ENCODE measurements at regions not wholly inside any gene's neighbourhood (a gene's known extent, or its start where the extent isn't known, plus 50 kb on each side); places are given as distances from the start of the nearest gene placed in this dataset.

GRCh38 chr20:22071841-22072240 is 366.4 kb downstream of the PAX1 start:
- no peak overlapping the region for H2AFZ ChIP-seq
- H3K9me3 ChIP-seq (ENCODE audit: control insufficient read depth, low read length) = no peaks in the 10 kb centered on the region
- TF ChIP-seq CTCF (IDR thresholded peaks at IDR 0.05) = no peak
- H3K27me3 ChIP-seq (ENCODE audit: control insufficient read depth, insufficient read depth, low read length) = no peaks in the 10 kb centered on the region
- no peak overlapping the region for H3K4me2 ChIP-seq (ENCODE audit: low read length)
- H3K4me3 ChIP-seq (ENCODE audit: low read depth, low read length) = no peak overlapping the region
- no peak overlapping the region for H3K27ac ChIP-seq
- H3K36me3 ChIP-seq (ENCODE audit: control insufficient read depth, insufficient read depth, low read length) = no peaks in the 10 kb centered on the region
- peaks cover 3% of the 10 kb centered on the region for H3K4me1 ChIP-seq
- H3K9ac ChIP-seq = no peak overlapping the region
- no peaks in the 10 kb centered on the region for H3K79me2 ChIP-seq

- peaks cover 7% of the 10 kb centered on the region for H3K4me1 ChIP-seq
- no peak overlapping the region for H3K4me3 ChIP-seq (ENCODE audit: low read depth, low read length)
- H3K36me3 ChIP-seq (ENCODE audit: control insufficient read depth, insufficient read depth, low read length) = no peaks in the 10 kb centered on the region
- TF ChIP-seq CTCF (IDR thresholded peaks at IDR 0.05) = no peak
- H3K27ac ChIP-seq = no peak overlapping the region
- no peaks in the 10 kb centered on the region for H3K79me2 ChIP-seq
- no peak overlapping the region for H2AFZ ChIP-seq
- no peaks in the 10 kb centered on the region for H3K27me3 ChIP-seq (ENCODE audit: control insufficient read depth, insufficient read depth, low read length)
- H3K9me3 ChIP-seq (ENCODE audit: control insufficient read depth, low read length) = no peaks in the 10 kb centered on the region
- no peak overlapping the region for H3K9ac ChIP-seq
- no peak overlapping the region for H3K4me2 ChIP-seq (ENCODE audit: low read length)
These were observed 365.2 kb downstream of the PAX1 start for GRCh38 chr20:22070610-22071058.

GRCh38 chr20:22063753-22064152 is 358.3 kb downstream of the PAX1 start:
- Histone ChIP-seq H3K36me3 (ENCODE audit: control insufficient read depth, insufficient read depth, low read length) (no peaks in the 10 kb centered on the region), H3K27ac (no peak overlapping the region), H3K27me3 (ENCODE audit: control insufficient read depth, insufficient read depth, low read length) (no peaks in the 10 kb centered on the region), H3K4me1 (peaks cover 4% of the 10 kb centered on the region), H3K9ac (no peak overlapping the region), H3K4me2 (ENCODE audit: low read length) (no peak overlapping the region), H2AFZ (no peak overlapping the region), H3K79me2 (no peaks in the 10 kb centered on the region), H3K4me3 (ENCODE audit: low read depth, low read length) (no peak overlapping the region), H3K9me3 (ENCODE audit: control insufficient read depth, low read length) (no peaks in the 10 kb centered on the region)
- no peak for TF ChIP-seq CTCF (IDR thresholded peaks at IDR 0.05)

GRCh38 chr20:22062874-22063273 is 357.4 kb downstream of the PAX1 start:
- Histone ChIP-seq H3K4me2 (ENCODE audit: low read length) (no peak overlapping the region), H3K4me3 (ENCODE audit: low read depth, low read length) (no peak overlapping the region), H3K9me3 (ENCODE audit: control insufficient read depth, low read length) (no peaks in the 10 kb centered on the region), H3K4me1 (peaks cover 4% of the 10 kb centered on the region), H3K9ac (no peak overlapping the region), H3K36me3 (ENCODE audit: control insufficient read depth, insufficient read depth, low read length) (no peaks in the 10 kb centered on the region), H3K27me3 (ENCODE audit: control insufficient read depth, insufficient read depth, low read length) (no peaks in the 10 kb centered on the region), H3K27ac (no peak overlapping the region), H2AFZ (no peak overlapping the region), H3K79me2 (no peaks in the 10 kb centered on the region)
- no peak for TF ChIP-seq CTCF (IDR thresholded peaks at IDR 0.05)

GRCh38 chr20:22060610-22061009 is 355.1 kb downstream of the PAX1 start:
- Histone ChIP-seq H3K27me3 (ENCODE audit: control insufficient read depth, insufficient read depth, low read length) (no peaks in the 10 kb centered on the region), H3K4me1 (no peaks in the 10 kb centered on the region), H3K79me2 (no peaks in the 10 kb centered on the region), H3K36me3 (ENCODE audit: control insufficient read depth, insufficient read depth, low read length) (no peaks in the 10 kb centered on the region), H3K9ac (no peak overlapping the region), H3K4me3 (ENCODE audit: low read depth, low read length) (no peak overlapping the region), H3K4me2 (ENCODE audit: low read length) (no peak overlapping the region), H3K27ac (no peak overlapping the region), H3K9me3 (ENCODE audit: control insufficient read depth, low read length) (no peaks in the 10 kb centered on the region), H2AFZ (no peak overlapping the region)
- TF ChIP-seq CTCF (IDR thresholded peaks at IDR 0.05) = no peak

All from parathyroid adenoma (tissue), 2 donors.